ENCODE measurements at regions not wholly inside any gene's neighbourhood (a gene's known extent, or its start where the extent isn't known, plus 50 kb on each side); places are given as distances from the start of the nearest gene placed in this dataset.
"Not testable (repeated sequence)": the region's sequence is repeated elsewhere in the genome, so short reads cannot be mapped to it uniquely, and the experiment has no call there.

DNA sequence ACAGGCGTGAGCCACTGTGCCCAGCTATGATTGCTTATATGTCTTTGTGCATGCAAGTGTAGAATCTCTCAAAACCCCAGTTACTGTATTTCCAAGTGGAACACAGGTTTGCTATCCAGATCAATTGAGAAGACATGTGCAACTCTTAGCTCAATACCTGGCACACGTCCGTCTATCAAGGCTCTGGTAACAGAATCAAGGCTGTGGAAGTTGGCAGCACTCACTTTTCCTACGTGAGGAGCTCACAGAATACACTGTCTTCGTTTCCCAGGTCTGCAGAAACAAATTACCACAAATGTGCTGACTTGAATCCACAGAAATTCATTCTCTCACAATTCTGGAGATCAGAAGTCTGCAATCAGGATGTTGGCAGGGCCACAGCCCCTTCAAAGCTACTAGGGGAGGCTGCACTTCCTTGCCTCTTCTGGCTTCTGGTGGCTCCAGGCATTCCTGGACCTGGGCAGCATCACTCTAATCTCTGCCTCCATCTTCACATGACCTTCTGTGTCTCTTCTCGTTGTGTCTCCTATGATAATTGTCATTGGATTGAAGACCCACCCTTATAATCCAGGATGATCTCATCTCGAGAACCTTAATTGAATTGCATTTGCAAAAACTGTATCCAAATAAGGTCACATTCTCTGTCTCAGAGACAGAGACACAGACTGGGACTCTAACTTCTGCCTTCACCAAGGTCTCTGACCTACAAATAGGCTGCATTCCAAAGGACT lies 84.8 kb upstream of the C7orf33 start:
- intact Hi-C loops (cut with DNase I, micrococcal nuclease): loop anchor here in 1 of 2 donors (10.0 kb wide), 1 partner anchor 459 kb away; no protein-coding TSS in a partner anchor
- DNase-seq (no peak), ATAC-seq (no peak)

- ATAC-seq: not testable (repeated sequence)
- intact Hi-C loops (cut with DNase I, micrococcal nuclease): loop anchor here in 1 of 2 donors (10.0 kb wide), 1 partner anchor 458 kb away; no protein-coding TSS in a partner anchor
Observed at GRCh38 chr7:148507064-148507573, 83.4 kb upstream of the C7orf33 start.

GRCh38 chr7:148507787-148508186 lies 82.8 kb upstream of the C7orf33 start:
- ATAC-seq (no peak), DNase-seq (no peak)
- intact Hi-C loops (cut with DNase I, micrococcal nuclease): loop anchor here in 1 of 2 donors (10.0 kb wide), 1 partner anchor 457 kb away; no protein-coding TSS in a partner anchor

More at GRCh38 chr7:148507064-148507573, 83.4 kb upstream of the C7orf33 start:
- DNase-seq: not testable (repeated sequence)

- ATAC-seq (no peak), DNase-seq (no peak)
- intact Hi-C loops (cut with DNase I, micrococcal nuclease): no loop called here
Observed at GRCh38 chr7:148514236-148514635, 76.3 kb upstream of the C7orf33 start.

- intact Hi-C loops (cut with DNase I, micrococcal nuclease): no loop called here
- ATAC-seq (no peak), DNase-seq (no peak)
Observed at GRCh38 chr7:148515237-148515636, 75.3 kb upstream of the C7orf33 start.

DNA sequence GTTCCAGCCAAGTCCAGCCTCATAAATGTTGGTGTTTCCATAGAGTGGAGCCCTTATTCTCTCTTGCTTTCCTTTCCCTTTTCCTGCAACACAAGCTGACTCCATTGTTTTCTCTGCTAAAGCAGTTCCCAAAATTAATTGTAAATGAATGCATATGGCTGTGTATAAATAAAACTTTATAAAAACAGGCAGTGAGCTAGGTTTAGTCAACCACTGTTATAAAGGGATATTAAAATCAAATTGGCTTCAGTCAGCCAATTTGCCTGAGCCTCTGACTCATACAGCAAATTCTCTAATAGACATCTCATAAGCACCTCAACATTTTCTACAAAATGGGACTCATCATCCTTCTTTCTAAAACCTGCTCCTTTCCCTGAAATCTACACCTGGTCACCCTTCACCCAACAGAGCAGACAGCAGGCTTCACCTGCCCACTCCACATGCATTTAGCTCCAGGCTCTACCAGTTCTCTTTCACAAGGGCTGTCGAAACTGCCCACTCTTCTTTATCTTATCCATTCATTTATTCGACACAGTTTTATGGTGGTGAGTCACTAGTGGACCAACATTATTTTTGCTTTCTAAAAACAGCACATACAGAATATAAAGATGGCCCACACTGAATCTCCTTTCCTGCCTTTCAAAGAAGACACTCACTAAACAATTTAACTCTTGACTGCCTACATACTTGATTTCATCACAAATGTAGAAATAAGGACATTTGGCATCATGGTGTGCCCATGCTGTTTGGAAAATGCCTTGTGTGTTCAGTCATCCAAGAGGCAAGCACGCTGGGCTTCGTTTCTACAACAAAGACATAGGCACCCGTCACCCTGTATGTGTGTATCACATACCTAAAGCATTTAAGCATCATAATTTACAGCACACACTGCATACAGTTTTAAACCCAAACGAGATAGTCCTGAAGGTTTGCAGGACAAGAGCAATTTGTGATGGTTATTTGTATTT lies 74.6 kb upstream of the C7orf33 start:
- intact Hi-C loops (cut with DNase I, micrococcal nuclease): no loop called here
- ATAC-seq: no peak
- DNase-seq: no peak

DNA sequence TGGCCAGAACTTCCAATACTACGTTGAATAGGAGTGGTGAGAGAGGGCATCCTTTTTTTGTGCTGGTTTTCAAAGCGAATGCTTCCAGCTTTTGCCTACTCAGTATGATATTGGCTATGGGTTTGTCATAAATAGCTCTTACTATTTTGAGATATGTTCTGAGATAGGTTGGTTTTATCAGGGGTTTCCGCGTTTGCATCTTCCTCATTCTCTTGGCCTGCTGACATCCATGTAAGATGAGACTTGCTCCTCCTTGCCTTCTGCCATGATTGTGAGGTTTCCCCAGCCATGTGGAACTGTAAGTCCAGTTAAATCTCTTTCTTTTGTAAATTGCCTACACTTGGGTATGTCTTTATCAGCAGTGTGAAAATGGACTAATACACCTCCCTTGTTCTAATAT lies 71.2 kb upstream of the C7orf33 start:
- ATAC-seq; intact Hi-C loops (cut with DNase I, micrococcal nuclease); DNase-seq: not testable (repeated sequence)

DNA sequence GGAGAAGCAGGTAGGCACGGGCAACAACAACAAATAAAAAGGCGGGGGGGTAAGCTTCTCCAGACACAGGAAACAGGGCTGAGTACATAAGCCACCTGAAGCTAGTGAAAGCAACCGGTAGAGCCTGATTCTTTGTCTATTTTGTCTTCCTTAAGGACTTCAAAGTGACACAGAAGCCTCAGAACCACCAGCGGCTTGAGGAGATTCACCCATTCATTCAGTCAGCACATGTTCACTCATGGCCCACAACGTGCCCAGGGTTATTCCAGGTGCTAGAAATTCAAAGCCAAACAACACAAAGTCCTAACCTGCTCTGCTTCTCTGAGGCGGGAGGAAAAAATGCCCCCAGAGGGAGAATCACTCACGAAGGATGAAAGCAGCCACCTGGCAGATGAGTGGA lies 69.3 kb upstream of the C7orf33 start:
- DNase-seq (no peak), ATAC-seq (no peak)
- intact Hi-C loops (cut with DNase I, micrococcal nuclease): no loop called here

GRCh38 chr7:148523550-148523949 lies 67.0 kb upstream of the C7orf33 start:
- ATAC-seq (no peak), DNase-seq (no peak)
- intact Hi-C loops (cut with DNase I, micrococcal nuclease): no loop called here

DNA sequence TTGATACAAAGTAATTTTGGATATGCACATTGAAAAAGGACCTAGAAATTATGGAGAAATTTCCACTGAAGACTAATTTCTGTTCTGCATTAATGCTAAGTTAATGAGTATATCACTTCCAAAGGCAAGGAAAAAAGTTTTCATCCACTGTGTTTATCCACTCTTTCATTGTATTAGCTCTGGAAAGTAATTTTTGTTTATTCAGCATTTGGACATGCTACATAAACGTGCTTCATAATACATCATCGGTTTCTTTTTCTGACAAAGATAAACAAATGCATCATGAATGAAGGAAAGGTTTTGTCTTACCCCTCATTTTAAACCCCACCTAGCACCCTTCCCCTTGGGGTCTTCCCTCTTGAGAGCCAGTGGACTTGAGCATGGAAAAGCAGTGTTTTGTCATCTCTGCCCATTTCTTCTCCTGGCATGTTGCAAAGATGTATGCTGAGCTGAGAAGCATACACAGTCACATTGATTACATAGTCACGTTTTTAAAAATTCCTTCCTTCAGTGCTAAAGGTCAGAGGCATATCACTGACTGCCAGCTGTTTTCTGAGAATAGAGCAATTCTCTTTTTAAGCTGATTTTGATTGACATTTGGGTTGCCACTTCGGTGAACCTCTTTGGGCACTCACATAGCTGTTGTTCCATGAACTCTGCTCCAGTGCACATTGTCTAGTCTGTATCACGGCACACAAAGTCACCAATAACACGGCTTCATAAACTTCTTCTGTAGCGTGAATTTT lies 65.9 kb upstream of the C7orf33 start:
- no peak for DNase-seq
- intact Hi-C loops (cut with DNase I, micrococcal nuclease): no loop called here
- peak; percentile 16 for ATAC-seq

DNA sequence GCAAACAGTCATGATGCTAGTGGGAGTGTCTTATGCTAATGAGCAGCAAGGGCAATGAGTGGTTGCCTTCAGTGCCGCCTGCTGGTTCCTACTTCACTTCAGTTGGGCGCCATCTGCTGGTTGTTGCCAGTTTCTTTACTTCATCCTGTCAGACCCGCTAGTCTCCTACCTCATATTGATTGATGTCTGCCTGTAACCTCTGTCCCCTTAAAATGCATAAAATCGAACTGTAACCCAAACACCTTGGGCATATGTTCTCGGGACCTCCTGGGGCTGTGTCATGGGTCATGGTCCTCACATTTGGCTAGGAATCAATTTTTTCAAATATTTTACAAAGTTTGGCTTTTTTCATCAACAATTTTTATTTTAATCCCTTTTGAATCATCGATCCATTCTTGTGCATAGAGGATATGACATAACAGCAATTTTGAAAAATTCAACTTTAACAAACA lies 62.8 kb upstream of the C7orf33 start:
- peak; percentile 85 to 90 for DNase-seq
- intact Hi-C loops (cut with DNase I, micrococcal nuclease): no loop called here

GRCh38 chr7:148535217-148535616 lies 55.3 kb upstream of the C7orf33 start:
- intact Hi-C loops (cut with DNase I, micrococcal nuclease): no loop called here
- ATAC-seq: no peak
- DNase-seq: peak in 1 of 2 donors; percentile 14

More for the DNA sequence above, 62.8 kb upstream of the C7orf33 start:
- peak; percentile 93 for ATAC-seq

GRCh38 chr7:148537435-148537834 lies 53.1 kb upstream of the C7orf33 start:
- ATAC-seq (no peak), DNase-seq (no peak)
- intact Hi-C loops (cut with DNase I, micrococcal nuclease): no loop called here

- peak; percentile 22 to 31 for DNase-seq
- intact Hi-C loops (cut with DNase I, micrococcal nuclease): no loop called here
- no peak for ATAC-seq
Observed at GRCh38 chr7:148540041-148540738, 50.4 kb upstream of the C7orf33 start.
